CD4-positive, alpha-beta T cell treated with Interleukin-6 for 4 hours (primary cell): ENCODE measurements at regions not wholly inside any gene's neighbourhood (a gene's known extent, or its start where the extent isn't known, plus 50 kb on each side); places are given as distances from the start of the nearest gene placed in this dataset.

ENCODE experiments used
- DNase-seq: peaks from one replicate; pipeline ENCODE4 v3.0.0-alpha.2; 2020; ENCODE audit warnings: mixed read lengths

- DNase-seq = no peak
Observed at GRCh38 chr2:7225848-7226247, 308.6 kb downstream of the RNF144A start.

- DNase-seq = no peak
Observed at GRCh38 chr2:7226501-7226900, 309.3 kb downstream of the RNF144A start.

DNA sequence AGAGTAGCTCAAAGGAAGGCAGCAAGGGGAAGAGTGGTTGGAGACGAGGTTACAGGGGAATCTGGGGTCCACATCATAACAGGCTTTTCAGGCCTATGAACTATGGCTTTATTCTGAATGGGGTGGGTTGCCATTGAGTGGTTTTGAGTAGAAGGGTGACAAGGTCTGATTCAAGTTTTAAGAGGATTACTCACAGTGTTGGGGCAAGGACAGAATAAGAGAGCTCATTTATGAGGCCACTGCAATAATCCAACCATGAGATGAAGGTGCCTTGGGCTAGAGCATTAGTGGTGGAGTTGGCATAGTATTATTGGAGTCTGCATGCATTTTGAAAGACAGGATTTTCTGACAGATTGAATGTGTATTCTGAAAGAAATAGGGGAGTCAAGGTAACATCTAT, 315.9 kb downstream of the RNF144A start:
- DNase-seq = no peak

DNA sequence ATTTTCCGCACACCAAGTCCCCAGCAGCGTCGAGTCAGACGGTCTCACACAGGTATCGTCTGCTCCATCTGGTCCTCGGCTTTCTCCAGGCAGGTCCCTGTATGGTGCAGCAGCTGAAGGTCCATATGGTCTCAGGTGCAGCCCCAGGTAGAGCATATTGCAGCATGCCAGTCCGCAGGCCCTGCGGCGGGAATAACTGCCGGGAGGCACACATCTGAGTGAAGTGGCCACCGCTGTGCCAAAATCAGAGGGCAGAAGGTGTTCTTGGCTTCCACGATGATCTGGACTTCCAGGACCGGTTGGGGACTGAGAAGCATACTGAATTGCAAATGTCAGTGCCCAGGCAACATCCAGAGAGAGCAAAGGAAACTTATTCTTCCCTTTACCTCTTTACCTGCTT, 320.3 kb downstream of the RNF144A start:
- DNase-seq = no peak

GRCh38 chr2:7239078-7239477, 321.9 kb downstream of the RNF144A start:
- DNase-seq = no peak

DNA sequence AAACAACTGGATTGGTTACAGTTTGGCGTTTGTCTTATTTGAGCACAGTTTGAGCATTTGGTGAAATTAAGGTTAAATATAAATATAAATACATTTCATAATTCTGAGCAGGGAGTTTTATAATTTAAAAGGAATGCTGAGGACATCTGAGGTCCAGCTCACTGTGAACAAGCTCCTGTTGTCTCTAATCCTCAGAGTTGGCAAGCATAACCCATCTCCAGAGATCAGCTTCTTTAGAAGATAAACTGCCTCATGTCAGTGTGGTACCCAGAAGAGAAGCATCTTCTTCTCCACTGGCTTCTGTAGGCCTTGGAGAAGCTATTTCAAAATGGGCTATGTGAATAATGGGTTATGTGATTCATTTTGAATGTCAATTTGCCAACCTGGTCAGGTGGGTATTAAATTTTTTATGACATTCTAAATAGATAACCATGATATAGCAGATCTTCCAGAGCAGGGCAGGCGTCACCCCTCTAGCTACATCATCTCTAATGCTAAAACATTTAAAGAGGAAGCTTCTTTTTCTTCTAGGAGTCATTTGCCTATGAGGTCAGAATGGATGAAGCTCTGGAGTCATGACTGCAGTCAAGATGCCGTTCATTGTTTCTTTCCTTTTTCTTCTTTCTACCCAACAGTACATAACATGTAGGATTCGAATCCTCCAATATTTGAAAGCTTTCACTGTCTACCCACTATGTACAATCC, 324.0 kb downstream of the RNF144A start:
- DNase-seq = no peak

GRCh38 chr2:7242189-7242867, 325.1 kb downstream of the RNF144A start:
- DNase-seq = no peak

- DNase-seq = no peak
Observed at GRCh38 chr2:7243276-7243675, 326.1 kb downstream of the RNF144A start.

GRCh38 chr2:7256377-7256776, 339.2 kb downstream of the RNF144A start:
- no peak for DNase-seq

- DNase-seq = no peak
Observed at GRCh38 chr2:7262727-7263126, 345.5 kb downstream of the RNF144A start.

DNA sequence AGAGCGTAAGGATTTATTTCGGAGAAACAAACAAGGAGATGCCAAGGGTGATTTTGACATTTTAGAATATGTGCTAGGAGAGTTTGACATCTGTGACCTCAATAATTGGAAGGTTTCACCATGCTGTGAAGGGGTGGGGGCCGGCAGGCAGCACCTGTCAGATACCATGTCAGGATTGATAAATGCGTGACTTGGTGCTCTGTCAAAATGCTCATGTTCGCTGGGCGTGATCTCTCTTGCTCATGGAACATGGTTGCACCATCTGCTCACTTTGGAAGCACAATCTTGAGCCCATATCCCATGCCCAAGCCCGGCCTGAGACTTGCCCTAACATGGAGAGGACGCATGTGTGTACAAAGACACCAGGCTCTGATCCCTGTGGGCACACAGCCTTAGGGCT, 347.6 kb downstream of the RNF144A start:
- DNase-seq = no peak

DNA sequence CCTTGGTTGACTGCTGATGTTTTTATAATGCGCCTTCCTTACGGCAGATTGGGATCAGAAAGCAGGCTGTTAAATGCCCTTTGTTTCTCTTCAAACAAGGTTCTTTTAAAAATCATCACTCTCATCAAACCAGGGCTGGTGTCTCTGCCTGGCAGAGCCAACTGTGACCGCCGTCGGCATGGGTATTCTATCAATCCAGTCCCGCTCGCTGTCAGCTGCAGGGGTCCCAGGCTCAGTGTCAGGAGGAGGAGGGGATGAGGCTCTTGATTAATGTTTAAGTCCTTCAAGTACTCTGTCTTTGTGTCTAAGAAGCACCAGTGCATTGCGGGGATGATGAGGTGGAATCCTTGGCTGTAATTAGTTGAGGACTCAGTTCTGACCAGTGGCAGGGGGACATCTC, 348.1 kb downstream of the RNF144A start:
- DNase-seq = no peak

DNA sequence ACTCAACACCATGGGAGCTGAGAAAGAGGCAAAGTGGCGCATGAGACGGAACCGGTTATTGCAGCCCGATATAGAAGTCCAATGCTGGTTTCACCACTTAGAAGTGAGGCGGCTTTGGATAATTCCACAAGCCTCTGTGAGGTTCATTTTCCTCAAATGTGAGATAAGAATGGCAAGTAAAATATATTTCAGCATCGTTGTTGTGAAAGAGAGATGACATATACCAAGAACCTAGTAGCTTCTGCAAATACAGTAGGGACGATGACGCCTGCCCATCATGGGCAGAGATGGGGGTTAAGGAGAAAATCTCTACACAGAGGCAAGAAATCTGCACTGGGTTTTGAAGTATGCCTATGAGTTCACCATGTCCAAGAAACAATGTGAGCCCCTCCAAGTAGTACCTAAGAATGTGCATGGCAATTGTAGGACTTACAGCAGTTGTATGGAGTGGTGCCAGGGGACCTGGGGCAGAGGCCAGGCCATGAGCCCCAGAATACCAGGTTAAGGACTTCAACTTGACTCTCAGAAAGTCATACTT, 352.0 kb downstream of the RNF144A start:
- no peak for DNase-seq

- no peak for DNase-seq
Observed at GRCh38 chr2:7270011-7270431, 352.8 kb downstream of the RNF144A start.

DNA sequence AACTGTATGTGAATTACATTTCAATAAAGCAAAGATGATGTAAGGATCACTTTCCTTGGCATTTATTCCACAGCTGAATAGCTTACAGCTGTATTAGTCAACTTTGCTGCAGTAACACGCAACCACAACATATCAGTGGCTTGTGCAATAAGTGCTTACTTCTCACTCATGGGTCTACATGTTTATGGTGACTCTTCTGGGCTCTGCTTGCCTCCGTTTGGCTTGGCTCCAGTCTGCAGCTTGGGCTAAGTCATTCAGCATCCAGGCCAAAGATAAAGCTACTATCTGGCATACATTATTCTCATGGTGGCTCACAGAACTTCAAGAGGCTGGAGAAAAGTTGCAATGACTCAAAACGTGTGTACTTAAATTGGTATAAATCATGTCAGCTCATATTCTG, 355.0 kb downstream of the RNF144A start:
- DNase-seq = no peak

DNA sequence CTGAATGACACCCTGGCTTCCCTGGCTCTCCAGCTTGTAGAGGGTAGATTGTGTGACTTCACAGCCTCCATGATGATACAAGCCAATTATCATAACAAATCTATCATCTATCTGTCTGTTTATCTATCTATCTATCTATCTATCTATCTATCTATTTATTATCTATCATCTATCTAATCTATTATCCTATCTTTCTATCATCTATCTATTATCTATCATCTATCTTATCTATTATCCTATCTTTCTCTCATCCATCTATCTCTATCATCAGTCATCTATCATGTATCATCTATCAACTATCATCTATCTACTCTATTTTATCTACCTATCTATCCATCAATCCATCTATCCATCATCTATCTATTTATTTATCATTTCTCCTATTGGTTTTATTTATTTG, 361.8 kb downstream of the RNF144A start:
- DNase-seq = no peak

GRCh38 chr2:7279421-7279949, 362.3 kb downstream of the RNF144A start:
- DNase-seq = no peak

DNA sequence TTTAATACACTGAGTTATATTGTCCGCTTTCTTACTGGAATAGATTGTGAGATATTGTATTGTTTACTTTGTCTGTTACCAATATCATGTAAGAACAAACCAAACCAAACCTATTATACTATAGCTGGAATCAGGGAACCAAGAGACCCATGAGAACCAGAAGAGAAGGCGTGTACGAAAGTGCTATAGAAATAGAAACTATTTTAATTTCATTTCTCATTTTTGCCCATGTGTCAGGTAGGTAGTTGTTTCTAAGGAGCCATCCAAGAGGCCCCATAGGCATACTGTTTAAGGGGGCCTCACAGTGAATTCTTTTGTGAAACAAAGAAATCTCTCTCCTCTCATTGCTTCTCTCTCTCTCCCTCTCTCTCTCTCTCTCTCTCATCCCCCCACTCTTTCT, 363.6 kb downstream of the RNF144A start:
- DNase-seq = no peak

DNA sequence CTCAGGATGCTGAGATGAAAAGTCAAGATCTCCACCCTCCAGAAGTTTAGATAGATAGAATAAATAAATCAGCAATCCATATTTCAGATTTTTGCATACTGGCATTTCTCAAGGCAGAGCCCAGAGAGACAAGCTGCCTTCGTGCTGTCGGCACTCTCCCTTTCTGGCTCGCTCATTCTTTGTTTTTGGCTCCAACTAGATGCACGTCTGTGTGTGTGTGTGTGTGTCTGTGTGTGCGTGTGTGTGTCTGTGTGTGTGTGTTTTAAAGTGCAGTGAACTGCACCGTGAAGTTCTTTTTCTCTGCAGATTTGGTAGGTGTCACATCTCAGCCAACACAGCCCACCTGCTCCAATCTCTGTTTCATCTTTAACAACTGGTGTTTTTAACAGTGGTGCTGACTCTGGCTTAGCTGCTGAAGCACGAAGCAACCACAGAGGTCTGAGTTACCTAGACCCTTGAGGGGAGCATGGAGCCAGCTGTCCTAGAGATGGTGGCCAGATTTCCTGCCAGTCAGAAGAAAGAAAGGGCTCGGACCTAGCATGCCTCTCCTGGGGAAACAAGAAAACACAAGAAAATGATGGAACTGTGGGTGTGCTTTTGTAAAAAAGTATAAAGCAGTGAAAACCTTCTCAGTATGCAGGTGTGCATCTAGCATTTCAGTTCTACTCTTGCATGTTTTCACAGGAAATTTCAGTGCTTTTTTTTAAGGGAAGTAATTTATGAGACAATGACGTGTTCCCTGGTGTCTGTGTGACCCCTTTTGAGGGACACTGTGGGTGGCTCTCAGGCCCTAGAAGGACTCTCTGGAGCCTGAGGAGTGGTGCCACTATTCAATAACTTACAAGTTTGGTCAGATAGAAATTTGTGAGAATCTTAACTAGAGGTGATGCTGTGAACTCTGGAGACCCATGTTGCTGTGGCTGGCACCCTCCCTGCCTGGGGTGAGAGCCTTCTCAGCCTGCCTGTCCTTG, 364.3 kb downstream of the RNF144A start:
- DNase-seq = no peak

DNA sequence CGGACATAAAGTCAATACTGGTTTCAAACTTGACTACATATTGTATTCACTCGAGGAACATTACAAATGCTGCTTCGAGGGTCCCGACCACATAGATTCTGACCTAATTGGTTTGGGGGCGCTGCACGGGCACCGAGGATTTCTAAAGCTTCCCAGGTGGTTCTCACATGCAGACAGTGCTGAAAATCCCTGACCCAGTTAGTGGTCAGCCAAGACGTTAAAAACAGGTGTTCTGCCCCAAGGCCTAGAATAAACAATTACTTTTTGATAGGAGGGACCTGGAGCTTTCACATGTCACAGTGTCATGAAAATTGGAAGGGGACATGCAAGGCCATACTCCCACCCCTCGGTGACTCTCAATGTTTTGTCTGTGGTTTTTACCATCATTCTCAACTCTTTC, 368.9 kb downstream of the RNF144A start:
- DNase-seq = no peak

GRCh38 chr2:7288484-7288883, 371.3 kb downstream of the RNF144A start:
- no peak for DNase-seq

DNA sequence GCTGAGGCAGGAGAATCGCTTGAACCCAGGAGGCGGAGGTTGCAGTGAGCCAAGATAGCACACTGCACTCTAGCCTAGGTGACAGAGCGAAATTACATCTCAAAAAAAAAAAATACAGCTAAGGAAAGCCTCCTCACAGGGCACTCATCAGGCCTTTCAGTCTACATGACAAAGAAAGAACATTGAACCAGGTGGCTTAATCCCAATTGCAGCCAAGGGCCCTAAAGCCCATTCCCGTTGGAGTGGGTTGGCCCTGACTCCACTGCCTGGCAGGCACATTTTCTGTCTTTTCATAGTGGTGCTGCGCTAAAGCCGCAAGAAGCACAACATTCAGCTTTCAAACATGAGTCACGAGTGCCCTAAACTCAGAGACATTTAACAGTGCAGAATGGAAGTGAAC, 372.5 kb downstream of the RNF144A start:
- no peak for DNase-seq

- no peak for DNase-seq
Observed at GRCh38 chr2:7292154-7292691, 375.0 kb downstream of the RNF144A start.
